Endodermal cell (in vitro differentiated cells): ENCODE measurements at regions not wholly inside any gene's neighbourhood (a gene's known extent, or its start where the extent isn't known, plus 50 kb on each side); places are given as distances from the start of the nearest gene placed in this dataset.

Experiments
- DNase-seq: peaks from one replicate; pipeline ENCODE4 v3.0.0-alpha.2; 2017
- H3K27ac ChIP-seq: 2 replicates; pipeline ENCODE4 v1.5.1; 2013; ENCODE audit warnings: mild to moderate bottlenecking, low read depth, low read length, moderate library complexity
- H3K27me3 ChIP-seq: 2 replicates; pipeline ENCODE4 v1.6.1; 2013; ENCODE audit warnings: mild to moderate bottlenecking, low read length, moderate library complexity; ENCODE audit not compliant: insufficient read depth, control insufficient read depth, poor library complexity, severe bottlenecking
- H3K36me3 ChIP-seq: 2 replicates; pipeline ENCODE4 v1.7.0; 2013; ENCODE audit warnings: mild to moderate bottlenecking, low read length, moderate library complexity; ENCODE audit not compliant: control insufficient read depth, insufficient read depth
- H3K4me1 ChIP-seq: one replicate; pipeline ENCODE4 v1.7.0; 2013; ENCODE audit warnings: low read length; ENCODE audit not compliant: control insufficient read depth, insufficient read depth
- H3K4me3 ChIP-seq: 2 replicates; pipeline ENCODE4 v1.5.1; 2013; ENCODE audit warnings: mild to moderate bottlenecking, low read length, moderate library complexity
- H3K9ac ChIP-seq: 2 replicates; pipeline ENCODE4 v1.6.1; 2013; ENCODE audit warnings: mild to moderate bottlenecking, low read length, moderate library complexity; ENCODE audit not compliant: poor library complexity, severe bottlenecking; ENCODE audit errors: extremely low read depth
- H3K9me3 ChIP-seq: 2 replicates; pipeline ENCODE4 v1.6.1; 2013; ENCODE audit warnings: mild to moderate bottlenecking, low read length, moderate library complexity; ENCODE audit not compliant: control insufficient read depth
- H3K27ac Mint-ChIP-seq: 2 replicates; pipeline ENCODE4 v1.8.0; 2020; ENCODE audit warnings: mixed read lengths
- H3K27me3 Mint-ChIP-seq: 2 replicates; pipeline ENCODE4 v1.8.0; 2021; ENCODE audit warnings: mild to moderate bottlenecking, mixed read lengths; ENCODE audit not compliant: insufficient read depth
- H3K36me3 Mint-ChIP-seq: 2 replicates; pipeline ENCODE4 v1.8.0; 2020; ENCODE audit warnings: low read depth, mixed read lengths
- H3K4me1 Mint-ChIP-seq: 2 replicates; pipeline ENCODE4 v1.8.0; 2020; ENCODE audit warnings: mixed read lengths
- H3K4me3 Mint-ChIP-seq: 2 replicates; pipeline ENCODE4 v1.8.0; 2020; ENCODE audit warnings: mild to moderate bottlenecking, moderate library complexity, mixed read lengths
- H3K9me3 Mint-ChIP-seq: 2 replicates; pipeline ENCODE4 v1.8.0; 2020; ENCODE audit warnings: mild to moderate bottlenecking, mixed read lengths
- WGBS, 2 experiments: methylation state at CpG; one replicate each; pipeline versions ENCODE4 v1.1.5 to v1.1.7; 2013; ENCODE audit warnings: missing lambda C conversion rate in 2 of 2, mixed read lengths in 1 of 2; ENCODE audit not compliant: insufficient coverage in 1 of 2, insufficient read length in 1 of 2; 5-methylcytosine and 5-hydroxymethylcytosine counted together
- TF ChIP-seq, protein P1 (sequence below): fragments of 200-600 bp; sonication (generic); conservative IDR thresholded peaks from 2 replicates; pipeline ENCODE4 v1.5.0; 2021; ENCODE audit warnings: antibody characterized with exemption, mild to moderate bottlenecking

DNA sequence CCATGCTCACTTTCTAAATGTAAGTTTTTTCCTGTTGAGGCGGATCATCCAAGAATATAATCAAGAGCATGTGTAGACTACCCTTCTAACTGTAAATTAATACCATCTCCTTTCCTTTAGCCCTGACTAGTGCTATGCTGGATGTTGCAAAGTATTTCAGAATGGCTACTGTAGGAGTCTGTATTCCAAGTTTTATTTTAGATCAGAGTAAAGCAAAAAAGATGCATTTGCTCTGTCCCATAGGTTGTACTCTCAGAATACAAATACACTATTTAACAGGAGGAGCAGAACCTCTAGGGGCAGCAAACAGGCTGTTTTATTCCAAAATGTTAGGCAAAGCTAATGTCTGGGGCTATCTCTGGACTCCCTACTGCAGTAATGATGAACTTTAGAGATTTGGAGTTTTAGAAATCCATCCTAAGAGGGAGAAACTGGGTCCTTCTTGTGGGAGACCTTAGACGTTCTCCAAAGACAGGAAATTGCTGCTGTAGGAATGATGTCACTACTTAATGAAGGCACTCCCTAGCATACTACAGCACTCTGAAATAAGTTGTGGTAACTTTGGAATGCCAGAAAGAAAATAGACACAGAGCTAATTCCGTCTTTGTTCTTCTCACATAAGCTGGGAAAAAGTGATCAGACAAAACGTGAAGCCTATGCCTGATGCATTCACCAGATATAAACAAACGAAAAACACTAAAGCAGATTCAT, 392.4 kb upstream of the HS3ST5 start:
- DNase-seq: no peak
- Histone ChIP-seq H3K27me3 (no peaks in the 10 kb centered on the region), H3K9me3 (no peaks in the 10 kb centered on the region), H3K27ac (no peak overlapping the region), H3K4me3 (no peak overlapping the region), H3K36me3 (no peaks in the 10 kb centered on the region), H3K9ac (no peak overlapping the region), H3K4me1 (no peaks in the 10 kb centered on the region)
- Mint-ChIP-seq H3K9me3 (no peaks in the 10 kb centered on the region), H3K4me3 (no peak overlapping the region), H3K36me3 (no peaks in the 10 kb centered on the region), H3K4me1 (no peaks in the 10 kb centered on the region), H3K27me3 (no peaks in the 10 kb centered on the region), H3K27ac (no peak overlapping the region)
- WGBS, 2 experiments: 90 to 92% methylated on average over 2 to 5 of the region's 5 CpGs
- TF ChIP-seq, protein P1, sequence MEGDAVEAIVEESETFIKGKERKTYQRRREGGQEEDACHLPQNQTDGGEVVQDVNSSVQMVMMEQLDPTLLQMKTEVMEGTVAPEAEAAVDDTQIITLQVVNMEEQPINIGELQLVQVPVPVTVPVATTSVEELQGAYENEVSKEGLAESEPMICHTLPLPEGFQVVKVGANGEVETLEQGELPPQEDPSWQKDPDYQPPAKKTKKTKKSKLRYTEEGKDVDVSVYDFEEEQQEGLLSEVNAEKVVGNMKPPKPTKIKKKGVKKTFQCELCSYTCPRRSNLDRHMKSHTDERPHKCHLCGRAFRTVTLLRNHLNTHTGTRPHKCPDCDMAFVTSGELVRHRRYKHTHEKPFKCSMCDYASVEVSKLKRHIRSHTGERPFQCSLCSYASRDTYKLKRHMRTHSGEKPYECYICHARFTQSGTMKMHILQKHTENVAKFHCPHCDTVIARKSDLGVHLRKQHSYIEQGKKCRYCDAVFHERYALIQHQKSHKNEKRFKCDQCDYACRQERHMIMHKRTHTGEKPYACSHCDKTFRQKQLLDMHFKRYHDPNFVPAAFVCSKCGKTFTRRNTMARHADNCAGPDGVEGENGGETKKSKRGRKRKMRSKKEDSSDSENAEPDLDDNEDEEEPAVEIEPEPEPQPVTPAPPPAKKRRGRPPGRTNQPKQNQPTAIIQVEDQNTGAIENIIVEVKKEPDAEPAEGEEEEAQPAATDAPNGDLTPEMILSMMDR: peak; percentile 61

DNA sequence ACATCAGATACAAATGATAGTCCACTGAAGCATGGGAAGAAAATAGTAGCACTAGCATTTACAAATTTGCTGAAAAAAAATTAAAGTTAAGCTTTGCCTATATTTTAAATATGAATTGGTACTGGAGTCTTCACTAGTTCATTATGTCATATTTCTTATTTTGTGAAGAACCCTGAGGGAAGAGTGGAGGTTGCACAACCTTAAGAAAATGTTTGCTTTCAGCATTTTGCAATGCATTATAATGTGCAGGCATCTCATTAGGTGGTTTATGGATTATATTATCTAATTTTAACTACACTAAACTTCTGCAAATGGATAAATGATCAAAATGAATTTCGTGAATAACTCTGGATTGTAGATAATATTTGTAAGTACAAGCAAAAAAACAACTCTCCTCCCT, 390.8 kb upstream of the HS3ST5 start:
- no peak overlapping the region for H3K4me3 Mint-ChIP-seq
- Histone ChIP-seq H3K36me3 (no peaks in the 10 kb centered on the region), H3K9me3 (no peaks in the 10 kb centered on the region), H3K4me1 (no peaks in the 10 kb centered on the region), H3K27ac (no peak overlapping the region), H3K27me3 (no peaks in the 10 kb centered on the region), H3K9ac (no peak overlapping the region), H3K4me3 (no peak overlapping the region)
- no peaks in the 10 kb centered on the region for H3K36me3 Mint-ChIP-seq
- WGBS, 2 experiments: no CpG with 5 or more reads among the region's 1 CpG
- H3K27me3 Mint-ChIP-seq: no peaks in the 10 kb centered on the region
- no peak overlapping the region for H3K27ac Mint-ChIP-seq
- H3K4me1 Mint-ChIP-seq: peaks cover 2% of the 10 kb centered on the region
- TF ChIP-seq, protein P1: no peak
- no peaks in the 10 kb centered on the region for H3K9me3 Mint-ChIP-seq
- DNase-seq: no peak

DNA sequence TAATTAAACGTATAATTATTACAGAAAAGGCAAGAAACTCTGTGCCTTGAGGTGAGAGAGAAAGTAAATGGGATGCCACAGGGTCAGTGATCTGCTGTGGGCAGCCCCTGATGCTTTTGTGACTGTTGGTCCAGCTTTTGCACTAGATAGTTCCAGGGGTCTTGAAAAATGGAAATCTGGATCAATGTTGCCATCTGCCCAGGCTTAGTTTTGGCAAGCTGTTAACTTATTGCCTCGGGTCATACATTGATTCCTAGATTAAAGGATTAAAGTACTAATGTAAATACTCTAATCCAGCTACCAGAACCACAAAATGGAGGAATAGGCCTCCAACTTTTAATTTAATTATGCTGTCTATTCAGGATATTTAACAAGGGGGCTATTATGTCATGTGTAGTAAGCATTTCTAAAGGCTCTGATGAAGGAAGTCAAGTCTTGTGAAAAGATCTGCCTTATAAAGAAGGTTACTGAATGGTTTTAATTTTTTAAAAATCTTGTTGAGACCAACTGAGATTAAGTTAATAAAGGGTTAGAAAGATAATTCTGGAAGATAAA, 376.0 kb upstream of the HS3ST5 start:
- H3K9me3 ChIP-seq: no peaks in the 10 kb centered on the region
- Mint-ChIP-seq H3K9me3 (no peaks in the 10 kb centered on the region), H3K4me3 (no peak overlapping the region), H3K27ac (no peak overlapping the region), H3K36me3 (no peaks in the 10 kb centered on the region), H3K27me3 (peaks cover 7% of the 10 kb centered on the region), H3K4me1 (peaks cover 8% of the 10 kb centered on the region)
- H3K9ac ChIP-seq: no peak overlapping the region
- no peak overlapping the region for H3K27ac ChIP-seq
- H3K36me3 ChIP-seq: no peaks in the 10 kb centered on the region
- DNase-seq: no peak
- H3K4me3 ChIP-seq: no peak overlapping the region
- WGBS, 2 experiments: 97% methylated on average over 2 of the region's 2 CpGs; no CpG with 5 or more reads in 1 of the 2 experiments
- TF ChIP-seq, protein P1: no peak
- no peaks in the 10 kb centered on the region for H3K4me1 ChIP-seq
- no peaks in the 10 kb centered on the region for H3K27me3 ChIP-seq
